OCI-LY3 (cell line): ENCODE measurements at regions not wholly inside any gene's neighbourhood (a gene's known extent, or its start where the extent isn't known, plus 50 kb on each side); places are given as distances from the start of the nearest gene placed in this dataset.

Experiments
- EZH2phosphoT487 ChIP-seq: fragments of 200-600 bp; shearing (Covaris generic); IDR thresholded peaks from 2 replicates; pipeline ENCODE4 v1.6.1; 2018; ENCODE audit warnings: antibody characterized with exemption, mixed run types, low read depth
- TF ChIP-seq, protein P1 (sequence below): fragments of 200-600, 300-600 bp; sonication (generic); IDR thresholded peaks from 2 replicates; pipeline ENCODE4 v1.5.1; 2014; ENCODE audit warnings: antibody characterized with exemption, low read length, low read depth

DNA sequence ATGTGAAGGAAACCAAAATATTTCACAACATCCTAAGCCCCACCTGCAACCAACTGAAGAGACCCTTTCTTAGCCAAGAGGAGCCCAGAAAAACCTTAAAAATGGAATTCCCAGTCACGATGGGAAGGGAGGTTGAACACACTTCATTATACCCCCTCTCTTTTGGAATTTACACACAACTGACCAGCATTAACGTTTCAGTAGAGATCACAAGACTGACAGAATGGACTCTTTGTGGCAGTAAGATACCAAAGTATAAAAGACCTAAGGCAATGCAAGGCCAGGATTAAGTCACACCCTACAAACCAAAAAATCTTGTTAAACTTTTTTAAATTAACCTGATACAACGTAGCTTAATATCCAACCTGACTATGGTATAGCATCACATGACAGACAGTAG is 190.9 kb downstream of the OTOR start:
- TF ChIP-seq, protein P1, sequence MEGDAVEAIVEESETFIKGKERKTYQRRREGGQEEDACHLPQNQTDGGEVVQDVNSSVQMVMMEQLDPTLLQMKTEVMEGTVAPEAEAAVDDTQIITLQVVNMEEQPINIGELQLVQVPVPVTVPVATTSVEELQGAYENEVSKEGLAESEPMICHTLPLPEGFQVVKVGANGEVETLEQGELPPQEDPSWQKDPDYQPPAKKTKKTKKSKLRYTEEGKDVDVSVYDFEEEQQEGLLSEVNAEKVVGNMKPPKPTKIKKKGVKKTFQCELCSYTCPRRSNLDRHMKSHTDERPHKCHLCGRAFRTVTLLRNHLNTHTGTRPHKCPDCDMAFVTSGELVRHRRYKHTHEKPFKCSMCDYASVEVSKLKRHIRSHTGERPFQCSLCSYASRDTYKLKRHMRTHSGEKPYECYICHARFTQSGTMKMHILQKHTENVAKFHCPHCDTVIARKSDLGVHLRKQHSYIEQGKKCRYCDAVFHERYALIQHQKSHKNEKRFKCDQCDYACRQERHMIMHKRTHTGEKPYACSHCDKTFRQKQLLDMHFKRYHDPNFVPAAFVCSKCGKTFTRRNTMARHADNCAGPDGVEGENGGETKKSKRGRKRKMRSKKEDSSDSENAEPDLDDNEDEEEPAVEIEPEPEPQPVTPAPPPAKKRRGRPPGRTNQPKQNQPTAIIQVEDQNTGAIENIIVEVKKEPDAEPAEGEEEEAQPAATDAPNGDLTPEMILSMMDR = no peak
- no peak for TF ChIP-seq EZH2phosphoT487
